H9 (cell line): ENCODE measurements at regions not wholly inside any gene's neighbourhood (a gene's known extent, or its start where the extent isn't known, plus 50 kb on each side); places are given as distances from the start of the nearest gene placed in this dataset.

Experiments
- DNase-seq: peaks from one replicate; pipeline ENCODE4 v3.0.0-alpha.2; 2017
- H2AFZ ChIP-seq: one replicate; pipeline ENCODE4 v1.6.1; 2013; ENCODE audit warnings: mild to moderate bottlenecking, low read length, control low read depth, moderate library complexity
- H2AK5ac ChIP-seq: 2 replicates; pipeline ENCODE4 v1.6.1; 2013; ENCODE audit warnings: low read length, control low read depth, mixed read lengths; ENCODE audit not compliant: insufficient read length
- H2BK120ac ChIP-seq: one replicate; pipeline ENCODE4 v1.6.1; 2013; ENCODE audit warnings: low read depth, mild to moderate bottlenecking, low read length, control low read depth, inconsistent platforms; ENCODE audit not compliant: poor library complexity, severe bottlenecking
- H2BK12ac ChIP-seq: 2 replicates; pipeline ENCODE4 v1.6.1; 2013; ENCODE audit warnings: low read length, control low read depth, mixed read lengths, low read depth; ENCODE audit not compliant: insufficient read length
- H2BK15ac ChIP-seq: 2 replicates; pipeline ENCODE4 v1.6.1; 2013; ENCODE audit warnings: low read depth, low read length, control low read depth
- H2BK20ac ChIP-seq: one replicate; pipeline ENCODE4 v1.6.1; 2013; ENCODE audit warnings: low read depth, mild to moderate bottlenecking, low read length, control low read depth, inconsistent platforms; ENCODE audit not compliant: poor library complexity, severe bottlenecking
- H2BK5ac ChIP-seq: 2 replicates; pipeline ENCODE4 v1.6.1; 2013; ENCODE audit warnings: low read length, control low read depth, mixed read lengths; ENCODE audit not compliant: insufficient read length
- H3K14ac ChIP-seq: 2 replicates; pipeline ENCODE4 v1.6.1; 2013; ENCODE audit warnings: low read length, control low read depth; ENCODE audit not compliant: insufficient read depth
- H3K18ac ChIP-seq: 2 replicates; pipeline ENCODE4 v1.6.1; 2013; ENCODE audit warnings: low read depth, mild to moderate bottlenecking, mixed read lengths, low read length, control low read depth; ENCODE audit not compliant: insufficient read length
- H3K23ac ChIP-seq: 2 replicates; pipeline ENCODE4 v1.6.1; 2013; ENCODE audit warnings: low read length, control low read depth, mixed read lengths, low read depth; ENCODE audit not compliant: insufficient read length
- H3K23me2 ChIP-seq: 2 replicates; pipeline ENCODE4 v1.6.1; 2013; ENCODE audit warnings: low read depth, mild to moderate bottlenecking, mixed read lengths, low read length, control low read depth; ENCODE audit not compliant: insufficient read length, poor library complexity, severe bottlenecking
- H3K27ac ChIP-seq: 2 replicates; pipeline ENCODE4 v1.5.1; 2013; ENCODE audit warnings: low read length, control low read depth, mixed read lengths, low read depth; ENCODE audit not compliant: insufficient read length
- H3K27me3 ChIP-seq: 2 replicates; pipeline ENCODE4 v1.6.1; 2013; ENCODE audit warnings: low read length, control low read depth, inconsistent platforms; ENCODE audit not compliant: insufficient read depth
- H3K4ac ChIP-seq: 2 replicates; pipeline ENCODE4 v1.6.1; 2013; ENCODE audit warnings: low read depth, mild to moderate bottlenecking, control low read depth, inconsistent platforms, low read length, moderate library complexity
- H3K4me1 ChIP-seq: 2 replicates; pipeline ENCODE4 v1.6.1; 2013; ENCODE audit warnings: low read length, control low read depth, inconsistent platforms; ENCODE audit not compliant: insufficient read depth
- H3K4me2 ChIP-seq: 2 replicates; pipeline ENCODE4 v1.6.1; 2013; ENCODE audit warnings: low read length, control low read depth, mixed read lengths; ENCODE audit not compliant: insufficient read length, insufficient read depth
- H3K56ac ChIP-seq: 2 replicates; pipeline ENCODE4 v1.6.1; 2013; ENCODE audit warnings: low read depth, mild to moderate bottlenecking, mixed read lengths, low read length, control low read depth; ENCODE audit not compliant: insufficient read length
- H3K79me1 ChIP-seq: 2 replicates; pipeline ENCODE4 v1.6.1; 2013; ENCODE audit warnings: low read depth, mild to moderate bottlenecking, moderate library complexity, low read length, control low read depth, inconsistent platforms; ENCODE audit not compliant: insufficient read depth, poor library complexity, severe bottlenecking
- H3K79me2 ChIP-seq: 2 replicates; pipeline ENCODE4 v1.6.1; 2013; ENCODE audit warnings: low read length, control low read depth, inconsistent platforms; ENCODE audit not compliant: insufficient read depth
- H3K9ac ChIP-seq: 2 replicates; pipeline ENCODE4 v1.6.1; 2013; ENCODE audit warnings: low read length, control low read depth, mixed read lengths; ENCODE audit not compliant: insufficient read length; ENCODE audit errors: extremely low read depth
- H3K9me3 ChIP-seq: one replicate; pipeline ENCODE4 v1.6.1; 2013; ENCODE audit warnings: low read depth, low read length, inconsistent platforms; ENCODE audit not compliant: control insufficient read depth
- H3T11ph ChIP-seq: one replicate; pipeline ENCODE4 v1.6.1; 2013; ENCODE audit warnings: mild to moderate bottlenecking, low read length, control low read depth, inconsistent platforms
- H4K20me1 ChIP-seq: one replicate; pipeline ENCODE4 v1.6.1; 2013; ENCODE audit not compliant: control insufficient read depth, insufficient read length, insufficient read depth
- H4K5ac ChIP-seq: 2 replicates; pipeline ENCODE4 v1.6.1; 2013; ENCODE audit warnings: low read depth, mild to moderate bottlenecking, mixed read lengths, low read length, control low read depth; ENCODE audit not compliant: insufficient read length
- H4K8ac ChIP-seq: replicated peaks from 2 replicates; pipeline ENCODE4 v1.6.1; 2013; ENCODE audit warnings: low read length, control low read depth, mixed read lengths, low read depth; ENCODE audit not compliant: insufficient read length
- H4K91ac ChIP-seq: 2 replicates; pipeline ENCODE4 v1.6.1; 2013; ENCODE audit warnings: low read depth, mild to moderate bottlenecking, moderate library complexity, mixed read lengths, low read length, control low read depth; ENCODE audit not compliant: insufficient read length
- H3K27ac Mint-ChIP-seq, 3 experiments: 2 replicates in 2 of 3; 3 replicates in 1 of 3; pipeline ENCODE4 v1.8.0; 2020 to 2021; ENCODE audit warnings: mixed read lengths in 3 of 3, mild to moderate bottlenecking in 1 of 3, moderate library complexity in 1 of 3
- H3K27me3 Mint-ChIP-seq: 2 replicates; pipeline ENCODE4 v1.8.0; 2021; ENCODE audit warnings: low read depth, mild to moderate bottlenecking, moderate library complexity, mixed read lengths
- H3K36me3 Mint-ChIP-seq, 3 experiments: 2 replicates in 2 of 3; 3 replicates in 1 of 3; pipeline ENCODE4 v1.8.0; 2020 to 2021; ENCODE audit warnings: low read depth in 3 of 3, mixed read lengths in 3 of 3; ENCODE audit not compliant: insufficient read depth in 1 of 3
- H3K4me1 Mint-ChIP-seq, 2 experiments: 2 replicates each; pipeline ENCODE4 v1.8.0; 2020; ENCODE audit warnings: mixed read lengths in 2 of 2
- H3K4me3 Mint-ChIP-seq, 2 experiments: 2 replicates in 1 of 2; 3 replicates in 1 of 2; pipeline ENCODE4 v1.8.0; 2020 to 2021; ENCODE audit warnings: mild to moderate bottlenecking in 2 of 2, mixed read lengths in 2 of 2, moderate library complexity in 1 of 2
- H3K9me3 Mint-ChIP-seq, 2 experiments: 2 replicates in 1 of 2; 3 replicates in 1 of 2; pipeline ENCODE4 v1.8.0; 2020; ENCODE audit warnings: mild to moderate bottlenecking in 2 of 2, mixed read lengths in 2 of 2, moderate library complexity in 1 of 2
- WGBS: extraction: QIAGEN DNeasy Blood & Tissue Kit; methylation state at CpG from one replicate; pipeline ENCODE4 v1.1.7; 2013; ENCODE audit warnings: missing lambda C conversion rate, low lambda C conversion rate, mixed read lengths; ENCODE audit not compliant: insufficient read length; ENCODE audit errors: extremely low coverage; 5-methylcytosine and 5-hydroxymethylcytosine counted together
- TF ChIP-seq, protein P1 (sequence below): fragments of 200-600 bp; sonication (generic); conservative IDR thresholded peaks from 3 replicates; pipeline ENCODE4 v1.8.0; 2021; ENCODE audit warnings: antibody characterized with exemption, mild to moderate bottlenecking

DNA sequence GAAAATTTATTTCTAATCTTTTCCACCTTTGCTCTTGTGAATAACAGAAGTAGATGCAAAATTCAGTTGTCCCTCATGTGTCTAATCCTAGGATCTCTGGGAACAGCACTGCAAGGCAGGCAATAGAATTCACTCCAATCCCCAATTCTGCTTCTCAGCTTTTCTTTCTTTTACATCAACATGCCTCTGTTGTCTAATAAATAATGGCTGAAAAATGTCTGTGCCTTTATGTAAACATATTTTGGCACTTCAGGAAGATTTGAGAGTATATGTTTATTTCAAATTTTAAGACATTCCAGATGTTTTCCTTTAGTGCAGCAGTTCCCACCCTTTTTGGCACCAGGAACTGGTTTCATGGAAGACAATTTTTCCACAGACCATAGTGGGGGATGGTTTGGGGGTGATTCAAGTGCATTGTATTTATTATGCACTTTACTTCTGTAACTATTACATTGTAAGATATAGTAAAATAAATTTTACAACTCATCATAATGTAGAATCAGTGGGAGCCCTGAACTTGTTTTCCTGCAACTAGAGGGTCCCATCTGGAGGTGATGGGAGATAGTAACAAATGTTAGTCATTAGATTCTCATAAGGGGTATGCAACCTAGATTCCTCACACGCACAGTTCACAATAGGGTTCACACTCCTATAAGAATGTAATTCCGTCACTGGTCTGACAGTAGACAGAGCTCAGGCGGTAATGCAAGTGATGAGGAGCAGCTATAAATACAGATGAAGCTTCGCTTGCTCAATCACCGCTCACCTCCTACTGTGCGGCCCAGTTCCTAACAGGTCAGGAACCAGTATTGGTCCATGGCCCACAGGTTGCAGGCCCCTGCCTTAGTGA is 590.3 kb upstream of the CNTNAP5 start:
- H4K20me1 ChIP-seq: no peaks in the 10 kb centered on the region
- H3K4me1 ChIP-seq: no peaks in the 10 kb centered on the region
- no peak overlapping the region for H2BK5ac ChIP-seq
- DNase-seq: no peak
- no peak overlapping the region for H2AK5ac ChIP-seq
- no peak overlapping the region for H4K5ac ChIP-seq
- H3T11ph ChIP-seq: no peak overlapping the region
- no peak overlapping the region for H3K14ac ChIP-seq
- no peaks in the 10 kb centered on the region for H3K79me2 ChIP-seq
- H2BK15ac ChIP-seq: no peak overlapping the region
- Mint-ChIP-seq H3K4me1 (no peaks in the 10 kb centered on the region), H3K27ac (no peak overlapping the region; a peak in 1 of 7 replicates), H3K27me3 (no peaks in the 10 kb centered on the region), H3K4me3 (no peak overlapping the region), H3K36me3 (no peaks in the 10 kb centered on the region), H3K9me3 (peaks cover 0 to 4% of the 10 kb centered on the region in 2 experiments; a peak in 2 of 5 replicates)
- H3K9ac ChIP-seq: no peak overlapping the region
- no peaks in the 10 kb centered on the region for H3K23me2 ChIP-seq
- H3K27ac ChIP-seq: no peak overlapping the region
- TF ChIP-seq, protein P1, sequence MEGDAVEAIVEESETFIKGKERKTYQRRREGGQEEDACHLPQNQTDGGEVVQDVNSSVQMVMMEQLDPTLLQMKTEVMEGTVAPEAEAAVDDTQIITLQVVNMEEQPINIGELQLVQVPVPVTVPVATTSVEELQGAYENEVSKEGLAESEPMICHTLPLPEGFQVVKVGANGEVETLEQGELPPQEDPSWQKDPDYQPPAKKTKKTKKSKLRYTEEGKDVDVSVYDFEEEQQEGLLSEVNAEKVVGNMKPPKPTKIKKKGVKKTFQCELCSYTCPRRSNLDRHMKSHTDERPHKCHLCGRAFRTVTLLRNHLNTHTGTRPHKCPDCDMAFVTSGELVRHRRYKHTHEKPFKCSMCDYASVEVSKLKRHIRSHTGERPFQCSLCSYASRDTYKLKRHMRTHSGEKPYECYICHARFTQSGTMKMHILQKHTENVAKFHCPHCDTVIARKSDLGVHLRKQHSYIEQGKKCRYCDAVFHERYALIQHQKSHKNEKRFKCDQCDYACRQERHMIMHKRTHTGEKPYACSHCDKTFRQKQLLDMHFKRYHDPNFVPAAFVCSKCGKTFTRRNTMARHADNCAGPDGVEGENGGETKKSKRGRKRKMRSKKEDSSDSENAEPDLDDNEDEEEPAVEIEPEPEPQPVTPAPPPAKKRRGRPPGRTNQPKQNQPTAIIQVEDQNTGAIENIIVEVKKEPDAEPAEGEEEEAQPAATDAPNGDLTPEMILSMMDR: no peak
- no peak overlapping the region for H4K8ac ChIP-seq
- H2BK120ac ChIP-seq: no peak overlapping the region
- no peak overlapping the region for H3K18ac ChIP-seq
- no peak overlapping the region for H3K23ac ChIP-seq
- H2AFZ ChIP-seq: no peak overlapping the region
- no peak overlapping the region for H4K91ac ChIP-seq
- H3K9me3 ChIP-seq: no peaks in the 10 kb centered on the region
- no peak overlapping the region for H2BK20ac ChIP-seq
- no peak overlapping the region for H3K4me2 ChIP-seq
- no peak overlapping the region for H3K4ac ChIP-seq
- no peak overlapping the region for H2BK12ac ChIP-seq
- no peaks in the 10 kb centered on the region for H3K27me3 ChIP-seq
- H3K56ac ChIP-seq: no peak overlapping the region
- no CpG with 5 or more reads among the region's 6 CpGs for WGBS
- no peaks in the 10 kb centered on the region for H3K79me1 ChIP-seq
